Endothelial cell (in vitro differentiated cells): ENCODE measurements at regions not wholly inside any gene's neighbourhood (a gene's known extent, or its start where the extent isn't known, plus 50 kb on each side); places are given as distances from the start of the nearest gene placed in this dataset.

Experiments
- DNase-seq: peaks from one replicate; pipeline ENCODE4 v3.0.0; 2021; ENCODE audit warnings: low spot score
- H3K27ac Mint-ChIP-seq: one replicate; pipeline ENCODE4 v1.8.0; 2021; ENCODE audit warnings: mixed read lengths, inconsistent platforms; ENCODE audit not compliant: unreplicated experiment
- H3K27me3 Mint-ChIP-seq: one replicate; pipeline ENCODE4 v1.8.0; 2021; ENCODE audit warnings: mild to moderate bottlenecking, moderate library complexity, mixed read lengths, inconsistent platforms; ENCODE audit not compliant: unreplicated experiment
- H3K36me3 Mint-ChIP-seq: one replicate; pipeline ENCODE4 v1.8.0; 2021; ENCODE audit warnings: mild to moderate bottlenecking, low read depth, mixed read lengths, inconsistent platforms; ENCODE audit not compliant: unreplicated experiment
- H3K4me1 Mint-ChIP-seq: one replicate; pipeline ENCODE4 v1.8.0; 2021; ENCODE audit warnings: mild to moderate bottlenecking, mixed read lengths, inconsistent platforms; ENCODE audit not compliant: unreplicated experiment
- H3K4me3 Mint-ChIP-seq: one replicate; pipeline ENCODE4 v1.8.0; 2021; ENCODE audit warnings: mild to moderate bottlenecking, mixed read lengths, inconsistent platforms; ENCODE audit not compliant: unreplicated experiment
- H3K9me3 Mint-ChIP-seq: one replicate; pipeline ENCODE4 v1.8.0; 2021; ENCODE audit warnings: mixed read lengths, inconsistent platforms; ENCODE audit not compliant: unreplicated experiment
- CTCF ChIP-seq: fragments of 200-600 bp; sonication (generic); IDR thresholded peaks from one replicate; pipeline ENCODE4 v1.5.0; 2021; ENCODE audit warnings: antibody characterized with exemption; ENCODE audit not compliant: unreplicated experiment

- Mint-ChIP-seq H3K4me1 (no peaks in the 10 kb centered on the region), H3K27ac (no peak overlapping the region), H3K27me3 (no peaks in the 10 kb centered on the region), H3K4me3 (no peak overlapping the region), H3K36me3 (no peaks in the 10 kb centered on the region), H3K9me3 (no peaks in the 10 kb centered on the region)
- DNase-seq: no peak
- TF ChIP-seq CTCF: no peak
These were observed 70.0 kb downstream of the LMO4 start for GRCh38 chr1:87398641-87399040.

GRCh38 chr1:87399264-87399663 is 70.6 kb downstream of the LMO4 start:
- Mint-ChIP-seq H3K27me3 (no peaks in the 10 kb centered on the region), H3K4me3 (no peak overlapping the region), H3K27ac (no peak overlapping the region), H3K4me1 (no peaks in the 10 kb centered on the region), H3K9me3 (no peaks in the 10 kb centered on the region), H3K36me3 (no peaks in the 10 kb centered on the region)
- no peak for TF ChIP-seq CTCF
- no peak for DNase-seq

- no peaks in the 10 kb centered on the region for H3K9me3 Mint-ChIP-seq
- H3K27me3 Mint-ChIP-seq: no peaks in the 10 kb centered on the region
- no peak for DNase-seq
- TF ChIP-seq CTCF: no peak
- H3K36me3 Mint-ChIP-seq: no peaks in the 10 kb centered on the region
- H3K4me1 Mint-ChIP-seq: no peaks in the 10 kb centered on the region
- no peak overlapping the region for H3K27ac Mint-ChIP-seq
- H3K4me3 Mint-ChIP-seq: no peak overlapping the region
These were observed 71.0 kb downstream of the LMO4 start for GRCh38 chr1:87399701-87400100.

- Mint-ChIP-seq H3K9me3 (no peaks in the 10 kb centered on the region), H3K4me1 (no peaks in the 10 kb centered on the region), H3K27ac (no peak overlapping the region), H3K36me3 (no peaks in the 10 kb centered on the region), H3K27me3 (no peaks in the 10 kb centered on the region), H3K4me3 (no peak overlapping the region)
- no peak for TF ChIP-seq CTCF
- no peak for DNase-seq
These were observed 72.1 kb downstream of the LMO4 start for GRCh38 chr1:87400813-87401212.

GRCh38 chr1:87402241-87403002 is 73.7 kb downstream of the LMO4 start:
- no peak for TF ChIP-seq CTCF
- no peaks in the 10 kb centered on the region for H3K9me3 Mint-ChIP-seq
- H3K36me3 Mint-ChIP-seq: no peaks in the 10 kb centered on the region
- H3K4me1 Mint-ChIP-seq: no peaks in the 10 kb centered on the region
- H3K27me3 Mint-ChIP-seq: no peaks in the 10 kb centered on the region
- DNase-seq: no peak
- no peak overlapping the region for H3K27ac Mint-ChIP-seq
- no peak overlapping the region for H3K4me3 Mint-ChIP-seq
